Lung (tissue), 11 donors: ENCODE measurements at regions not wholly inside any gene's neighbourhood (a gene's known extent, or its start where the extent isn't known, plus 50 kb on each side); places are given as distances from the start of the nearest gene placed in this dataset.

Source experiments
- ATAC-seq: fragments of 200-7000 bp; cut with Tn5 transposase; one replicate; pipeline ENCODE4 v1.9.1; 2020; ENCODE audit warnings: moderate number of reproducible peaks; ENCODE audit not compliant: insufficient read depth, low FRiP score
- DNase-seq, 3 donors: peaks; one replicate each; pipeline ENCODE4 v3.0.0-alpha.2; 2013 to 2017
- H3K27ac ChIP-seq, 2 donors: one replicate each; pipeline ENCODE4 v1.5.1; 2013; ENCODE audit warnings: mild to moderate bottlenecking in 2 of 2, moderate library complexity in 2 of 2, control low read depth in 1 of 2, inconsistent platforms in 1 of 2, low read depth in 1 of 2, low read length in 1 of 2
- H3K27me3 ChIP-seq, 3 donors: one replicate each; pipeline ENCODE4 v1.5.1; 2013; ENCODE audit warnings: low read length in 2 of 3; ENCODE audit not compliant: control insufficient read depth in 3 of 3, insufficient read depth in 3 of 3
- H3K36me3 ChIP-seq, 4 donors: one replicate each; pipeline ENCODE4 v1.5.1; 2013; ENCODE audit warnings: low read length in 4 of 4, mild to moderate bottlenecking in 1 of 4, moderate library complexity in 1 of 4; ENCODE audit not compliant: control insufficient read depth in 4 of 4, insufficient read depth in 4 of 4
- H3K4me1 ChIP-seq, 5 donors: one replicate each; pipeline ENCODE4 v1.5.1; 2013; ENCODE audit warnings: low read length in 5 of 5, mild to moderate bottlenecking in 2 of 5, moderate library complexity in 1 of 5; ENCODE audit not compliant: control insufficient read depth in 5 of 5, insufficient read depth in 5 of 5
- H3K4me3 ChIP-seq: one replicate; pipeline ENCODE4 v1.5.1; 2013; ENCODE audit warnings: mild to moderate bottlenecking, control low read depth, moderate library complexity
- H3K9ac ChIP-seq, 2 donors: one replicate each; pipeline ENCODE4 v1.5.1; 2013; ENCODE audit warnings: low read length in 2 of 2, control low read depth in 1 of 2; ENCODE audit not compliant: insufficient read depth in 1 of 2
- H3K9me3 ChIP-seq, 4 donors: one replicate each; pipeline ENCODE4 v1.5.1; 2013; ENCODE audit warnings: low read length in 3 of 4, mild to moderate bottlenecking in 1 of 4, moderate library complexity in 1 of 4; ENCODE audit not compliant: control insufficient read depth in 4 of 4, insufficient read depth in 3 of 4
- CTCF ChIP-seq: IDR thresholded peaks from 2 replicates; pipeline ENCODE4 v1.5.1; 2012; ENCODE audit warnings: mild to moderate bottlenecking; ENCODE audit errors: control extremely low read depth, extremely low read depth
- WGBS, 2 donors: extraction: QIAGEN DNeasy Blood & Tissue Kit; methylation state at CpG; one replicate each; pipeline ENCODE4 v1.1.7; 2013; 5-methylcytosine and 5-hydroxymethylcytosine counted together
- donor health status: control.
- donor health status: control.
- donor health status: Bipolar disorder and iron deficiency.
- donor health status: healthy.
- donor health status: DM: yes; HTN: yes; CAD: no.

GRCh38 chr4:4693258-4693657, 151.4 kb upstream of the STX18 start:
- Histone ChIP-seq H3K9me3 (peaks cover 0 to 3% (median 0%) of the 10 kb centered on the region in 4 donors), H3K36me3 (no peaks in the 10 kb centered on the region), H3K4me3 (no peak overlapping the region), H3K4me1 (peaks cover 0 to 14% (median 5%) of the 10 kb centered on the region in 5 donors), H3K27ac (no peak overlapping the region), H3K27me3 (no peaks in the 10 kb centered on the region), H3K9ac (no peak overlapping the region)
- no peak for DNase-seq
- ATAC-seq: no peak
- no peak for TF ChIP-seq CTCF
- 78 to 87% methylated on average over 3 of the region's 3 CpGs for WGBS, 2 donors

GRCh38 chr4:4690854-4691253, 149.0 kb upstream of the STX18 start:
- Histone ChIP-seq H3K27ac (no peak overlapping the region), H3K36me3 (no peaks in the 10 kb centered on the region), H3K4me1 (peaks cover 0 to 14% (median 5%) of the 10 kb centered on the region in 5 donors), H3K4me3 (no peak overlapping the region), H3K9me3 (no peaks in the 10 kb centered on the region), H3K9ac (no peak overlapping the region), H3K27me3 (no peaks in the 10 kb centered on the region)
- TF ChIP-seq CTCF: no peak
- no peak for ATAC-seq
- no peak for DNase-seq
- 94 to 98% methylated on average over 2 of the region's 2 CpGs for WGBS, 2 donors

- no peak for ATAC-seq
- Histone ChIP-seq H3K36me3 (no peaks in the 10 kb centered on the region), H3K27me3 (no peaks in the 10 kb centered on the region), H3K4me3 (no peak overlapping the region), H3K9ac (no peak overlapping the region), H3K9me3 (no peaks in the 10 kb centered on the region), H3K27ac (no peak overlapping the region), H3K4me1 (peaks cover 0 to 12% (median 5%) of the 10 kb centered on the region in 5 donors)
- TF ChIP-seq CTCF: no peak
- WGBS, 2 donors: 87 to 91% methylated on average over 8 of the region's 8 CpGs
- DNase-seq: no peak
Measured at GRCh38 chr4:4689694-4690440, 148.0 kb upstream of the STX18 start.
